ENCODE measurements at regions not wholly inside any gene's neighbourhood (a gene's known extent, or its start where the extent isn't known, plus 50 kb on each side); places are given as distances from the start of the nearest gene placed in this dataset.

DNA sequence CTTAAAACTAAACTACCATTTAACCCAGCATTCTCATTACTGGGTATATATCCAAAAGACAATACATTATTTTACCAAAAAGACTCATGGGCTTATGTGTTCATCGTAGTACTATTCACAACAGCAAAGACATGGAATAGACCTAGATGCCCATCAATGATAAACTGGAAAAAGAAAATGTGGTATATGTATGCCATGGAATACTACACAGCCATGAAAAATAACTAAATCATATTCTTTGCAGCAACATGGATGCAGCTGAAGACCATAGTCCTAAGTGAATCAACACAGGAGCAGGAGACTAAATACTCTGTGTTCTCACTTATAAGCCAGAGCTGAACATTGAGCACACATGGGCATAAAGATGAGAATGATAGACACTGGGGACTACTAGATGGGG lies 645.1 kb upstream of the B3GALT2 start:
- no peaks in the 10 kb centered on the region for H3K4me1 ChIP-seq (ENCODE audit: control insufficient read depth, extremely low read depth, insufficient read depth, low read length)
- H3K27me3 ChIP-seq (ENCODE audit: control insufficient read depth in 2 of 2, insufficient read depth in 2 of 2, low read length in 2 of 2): no peaks in the 10 kb centered on the region
- no TSS peak for BruUV-seq (replicated peaks)
- no peak overlapping the region for H3K9ac ChIP-seq (replicated peaks; ENCODE audit: extremely low read depth, insufficient read depth, low read length)
- H2AFZ ChIP-seq (ENCODE audit: low read depth, low read length): no peak overlapping the region
- H3K4me2 ChIP-seq (ENCODE audit: insufficient read depth, low read length): no peak overlapping the region
- H4K20me1 ChIP-seq (replicated peaks; ENCODE audit: control insufficient read depth, extremely low read depth, insufficient read depth, low read length): no peaks in the 10 kb centered on the region
- CTCF ChIA-PET: no interaction called here
- TF ChIP-seq EZH2 (IDR thresholded peaks at IDR 0.05; ENCODE audit: borderline replicate concordance, low read depth, low read length, severe bottlenecking) (no peak), JUN (IDR thresholded peaks at IDR 0.05; ENCODE audit: borderline replicate concordance, insufficient read depth, insufficient read length, low read depth) (no peak), POLR2A (IDR thresholded peaks at IDR 0.05; ENCODE audit: low read depth, low read length) (no peak), POLR2AphosphoS5 (IDR thresholded peaks at IDR 0.05; ENCODE audit: insufficient read depth, low read depth, low read length) (no peak), GATA2 (IDR thresholded peaks at IDR 0.05; ENCODE audit: insufficient read depth, insufficient read length, low read depth, low read length) (no peak), MYC (IDR thresholded peaks at IDR 0.05; ENCODE audit: low read depth, low read length) (no peak), FOS (IDR thresholded peaks at IDR 0.05; ENCODE audit: borderline replicate concordance, insufficient read depth, low read length) (no peak)
- TF ChIP-seq, protein P1, sequence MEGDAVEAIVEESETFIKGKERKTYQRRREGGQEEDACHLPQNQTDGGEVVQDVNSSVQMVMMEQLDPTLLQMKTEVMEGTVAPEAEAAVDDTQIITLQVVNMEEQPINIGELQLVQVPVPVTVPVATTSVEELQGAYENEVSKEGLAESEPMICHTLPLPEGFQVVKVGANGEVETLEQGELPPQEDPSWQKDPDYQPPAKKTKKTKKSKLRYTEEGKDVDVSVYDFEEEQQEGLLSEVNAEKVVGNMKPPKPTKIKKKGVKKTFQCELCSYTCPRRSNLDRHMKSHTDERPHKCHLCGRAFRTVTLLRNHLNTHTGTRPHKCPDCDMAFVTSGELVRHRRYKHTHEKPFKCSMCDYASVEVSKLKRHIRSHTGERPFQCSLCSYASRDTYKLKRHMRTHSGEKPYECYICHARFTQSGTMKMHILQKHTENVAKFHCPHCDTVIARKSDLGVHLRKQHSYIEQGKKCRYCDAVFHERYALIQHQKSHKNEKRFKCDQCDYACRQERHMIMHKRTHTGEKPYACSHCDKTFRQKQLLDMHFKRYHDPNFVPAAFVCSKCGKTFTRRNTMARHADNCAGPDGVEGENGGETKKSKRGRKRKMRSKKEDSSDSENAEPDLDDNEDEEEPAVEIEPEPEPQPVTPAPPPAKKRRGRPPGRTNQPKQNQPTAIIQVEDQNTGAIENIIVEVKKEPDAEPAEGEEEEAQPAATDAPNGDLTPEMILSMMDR (IDR thresholded peaks at IDR 0.05; ENCODE audit: extremely low read depth in 1 of 2, insufficient read depth in 1 of 2, low read depth in 1 of 2, low read length in 2 of 2): no peak
- TF ChIP-seq, protein P2, sequence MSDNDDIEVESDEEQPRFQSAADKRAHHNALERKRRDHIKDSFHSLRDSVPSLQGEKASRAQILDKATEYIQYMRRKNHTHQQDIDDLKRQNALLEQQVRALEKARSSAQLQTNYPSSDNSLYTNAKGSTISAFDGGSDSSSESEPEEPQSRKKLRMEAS (IDR thresholded peaks at IDR 0.05; ENCODE audit: insufficient read depth, insufficient read length): no peak
- no peak overlapping the region for H3K4me3 ChIP-seq (replicated peaks in 1 of 3; ENCODE audit: insufficient read depth in 1 of 3, low read depth in 1 of 3, low read length in 3 of 3)
- intact Hi-C loops (cut with micrococcal nuclease): no loop called here
- no peaks in the 10 kb centered on the region for H3K9me1 ChIP-seq (replicated peaks; ENCODE audit: control insufficient read depth, extremely low read depth, insufficient read depth, low read length)
- no peak for FAIRE-seq
- no peaks in the 10 kb centered on the region for H3K36me3 ChIP-seq (ENCODE audit: control insufficient read depth in 2 of 2, extremely low read depth in 1 of 2, insufficient read depth in 2 of 2, low read length in 2 of 2)
- H3K27ac ChIP-seq (ENCODE audit: insufficient read depth, low read depth, low read length): no peak overlapping the region
- H3K79me2 ChIP-seq (ENCODE audit: control insufficient read depth, insufficient read depth, low read length): no peaks in the 10 kb centered on the region
- DNase-seq (ENCODE audit: low read depth, low spot score): no peak
- dilution Hi-C loops (cut with MboI; ENCODE audit: extremely low pct_ligation_motif_present, low sequenced_read_pairs): no loop called here
- H3K9me3 ChIP-seq (replicated peaks; ENCODE audit: control insufficient read depth, insufficient read depth, low read length): no peaks in the 10 kb centered on the region
- POLR2A ChIA-PET: no interaction called here
